ENCODE measurements at regions not wholly inside any gene's neighbourhood (a gene's known extent, or its start where the extent isn't known, plus 50 kb on each side); places are given as distances from the start of the nearest gene placed in this dataset.

DNA sequence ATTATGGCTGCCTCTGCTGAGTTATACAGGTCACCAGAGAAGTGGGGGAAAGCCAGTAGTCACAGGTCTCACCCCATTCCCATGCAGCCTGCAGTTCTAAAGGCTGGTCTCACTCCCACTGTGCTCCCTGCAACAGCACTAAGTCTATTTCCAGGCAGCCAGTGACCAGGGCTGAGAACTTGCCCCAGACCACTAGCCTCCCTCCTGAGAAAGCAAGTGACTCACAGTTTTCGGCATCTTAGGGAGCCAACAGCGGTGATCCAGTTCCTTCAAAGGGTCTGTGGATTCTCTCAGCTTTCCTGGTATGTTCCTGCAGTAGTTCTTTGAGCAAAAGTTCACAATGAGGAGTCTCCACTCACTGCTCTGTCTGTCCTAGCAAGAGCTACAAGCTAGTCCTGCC lies 329.6 kb upstream of the MAP2 start:
- TF ChIP-seq, protein P1, sequence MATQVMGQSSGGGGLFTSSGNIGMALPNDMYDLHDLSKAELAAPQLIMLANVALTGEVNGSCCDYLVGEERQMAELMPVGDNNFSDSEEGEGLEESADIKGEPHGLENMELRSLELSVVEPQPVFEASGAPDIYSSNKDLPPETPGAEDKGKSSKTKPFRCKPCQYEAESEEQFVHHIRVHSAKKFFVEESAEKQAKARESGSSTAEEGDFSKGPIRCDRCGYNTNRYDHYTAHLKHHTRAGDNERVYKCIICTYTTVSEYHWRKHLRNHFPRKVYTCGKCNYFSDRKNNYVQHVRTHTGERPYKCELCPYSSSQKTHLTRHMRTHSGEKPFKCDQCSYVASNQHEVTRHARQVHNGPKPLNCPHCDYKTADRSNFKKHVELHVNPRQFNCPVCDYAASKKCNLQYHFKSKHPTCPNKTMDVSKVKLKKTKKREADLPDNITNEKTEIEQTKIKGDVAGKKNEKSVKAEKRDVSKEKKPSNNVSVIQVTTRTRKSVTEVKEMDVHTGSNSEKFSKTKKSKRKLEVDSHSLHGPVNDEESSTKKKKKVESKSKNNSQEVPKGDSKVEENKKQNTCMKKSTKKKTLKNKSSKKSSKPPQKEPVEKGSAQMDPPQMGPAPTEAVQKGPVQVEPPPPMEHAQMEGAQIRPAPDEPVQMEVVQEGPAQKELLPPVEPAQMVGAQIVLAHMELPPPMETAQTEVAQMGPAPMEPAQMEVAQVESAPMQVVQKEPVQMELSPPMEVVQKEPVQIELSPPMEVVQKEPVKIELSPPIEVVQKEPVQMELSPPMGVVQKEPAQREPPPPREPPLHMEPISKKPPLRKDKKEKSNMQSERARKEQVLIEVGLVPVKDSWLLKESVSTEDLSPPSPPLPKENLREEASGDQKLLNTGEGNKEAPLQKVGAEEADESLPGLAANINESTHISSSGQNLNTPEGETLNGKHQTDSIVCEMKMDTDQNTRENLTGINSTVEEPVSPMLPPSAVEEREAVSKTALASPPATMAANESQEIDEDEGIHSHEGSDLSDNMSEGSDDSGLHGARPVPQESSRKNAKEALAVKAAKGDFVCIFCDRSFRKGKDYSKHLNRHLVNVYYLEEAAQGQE (IDR thresholded peaks at IDR 0.05; ENCODE audit: unreplicated experiment) = no peak
- TF ChIP-seq EZH2 (IDR thresholded peaks at IDR 0.05; ENCODE audit: low read depth, unreplicated experiment) = no peak
- TF ChIP-seq, protein P2, sequence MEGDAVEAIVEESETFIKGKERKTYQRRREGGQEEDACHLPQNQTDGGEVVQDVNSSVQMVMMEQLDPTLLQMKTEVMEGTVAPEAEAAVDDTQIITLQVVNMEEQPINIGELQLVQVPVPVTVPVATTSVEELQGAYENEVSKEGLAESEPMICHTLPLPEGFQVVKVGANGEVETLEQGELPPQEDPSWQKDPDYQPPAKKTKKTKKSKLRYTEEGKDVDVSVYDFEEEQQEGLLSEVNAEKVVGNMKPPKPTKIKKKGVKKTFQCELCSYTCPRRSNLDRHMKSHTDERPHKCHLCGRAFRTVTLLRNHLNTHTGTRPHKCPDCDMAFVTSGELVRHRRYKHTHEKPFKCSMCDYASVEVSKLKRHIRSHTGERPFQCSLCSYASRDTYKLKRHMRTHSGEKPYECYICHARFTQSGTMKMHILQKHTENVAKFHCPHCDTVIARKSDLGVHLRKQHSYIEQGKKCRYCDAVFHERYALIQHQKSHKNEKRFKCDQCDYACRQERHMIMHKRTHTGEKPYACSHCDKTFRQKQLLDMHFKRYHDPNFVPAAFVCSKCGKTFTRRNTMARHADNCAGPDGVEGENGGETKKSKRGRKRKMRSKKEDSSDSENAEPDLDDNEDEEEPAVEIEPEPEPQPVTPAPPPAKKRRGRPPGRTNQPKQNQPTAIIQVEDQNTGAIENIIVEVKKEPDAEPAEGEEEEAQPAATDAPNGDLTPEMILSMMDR (conservative IDR thresholded peaks at IDR 0.05; ENCODE audit: low read depth in 2 of 2) = no peak
- TF ChIP-seq POLR2AphosphoS5 (IDR thresholded peaks at IDR 0.05; ENCODE audit: low read depth) = no peak
- TF ChIP-seq JUNB (IDR thresholded peaks at IDR 0.05; ENCODE audit: unreplicated experiment) = no peak
- no peak for TF ChIP-seq NANOG (IDR thresholded peaks at IDR 0.05; ENCODE audit: borderline replicate concordance)
- TF ChIP-seq ZNF331 (CRISPR knock-in tag; IDR thresholded peaks at IDR 0.05; ENCODE audit: low read depth) = no peak
